ENCODE measurements at regions not wholly inside any gene's neighbourhood (a gene's known extent, or its start where the extent isn't known, plus 50 kb on each side); places are given as distances from the start of the nearest gene placed in this dataset.

DNA sequence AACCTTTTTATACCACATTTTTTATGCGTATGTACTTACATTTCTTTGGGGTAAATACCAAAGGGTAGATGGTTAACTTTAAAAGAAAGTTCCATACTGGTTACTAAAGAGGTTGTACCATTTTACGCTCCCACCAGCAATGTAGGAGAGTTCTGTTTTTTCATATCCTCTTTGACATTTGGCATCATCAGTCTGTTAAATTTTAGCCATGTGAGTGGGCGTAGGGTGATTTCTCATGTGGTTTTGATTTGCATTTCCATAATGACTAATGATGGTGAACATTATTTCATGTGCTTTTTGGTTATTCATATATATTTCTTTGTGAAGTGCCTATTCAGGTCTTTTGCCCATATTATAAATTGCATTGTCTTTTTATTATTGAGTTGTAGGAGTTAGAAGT lies 194.2 kb downstream of the PRL start:
- TF ChIP-seq CTCF (IDR thresholded peaks at IDR 0.05; ENCODE audit: insufficient read depth, low read depth, low read length) (no peak), EZH2 (IDR thresholded peaks at IDR 0.05; ENCODE audit: insufficient read depth, low read length) (no peak)
